HG02588 (cell line): ENCODE measurements at regions not wholly inside any gene's neighbourhood (a gene's known extent, or its start where the extent isn't known, plus 50 kb on each side); places are given as distances from the start of the nearest gene placed in this dataset.

ENCODE experiments used
- ATAC-seq: cut with Tn5 transposase; IDR thresholded peaks from one replicate; pipeline ENCODE4 v1.9.1; 2021; ENCODE audit warnings: mild to moderate bottlenecking, moderate library complexity; ENCODE audit not compliant: unreplicated experiment

- ATAC-seq: no peak
Measured at GRCh38 chr10:62885684-62886461, 69.7 kb upstream of the EGR2 start.

GRCh38 chr10:62880162-62880561 lies 64.0 kb upstream of the EGR2 start:
- no peak for ATAC-seq

DNA sequence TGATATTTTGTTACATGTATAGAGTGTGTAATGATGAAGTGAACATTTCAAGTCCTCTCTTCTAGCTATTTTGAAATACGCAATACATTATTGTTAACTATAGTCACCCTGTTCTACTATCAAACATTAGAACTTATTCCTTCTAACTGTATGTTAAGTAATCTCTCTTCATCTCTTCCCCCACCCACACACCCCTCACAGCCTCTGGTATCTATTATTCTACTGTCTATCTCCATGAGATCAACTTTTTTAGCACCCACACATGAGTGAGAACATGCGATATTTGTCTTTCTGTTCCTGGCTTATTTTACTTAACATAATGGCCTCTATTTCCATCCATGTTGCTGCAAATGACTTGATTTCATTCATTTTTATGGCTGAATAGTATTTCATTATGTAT lies 57.7 kb upstream of the EGR2 start:
- ATAC-seq: no peak

- peak; percentile 90 for ATAC-seq
Measured at GRCh38 chr10:62870866-62871265, 54.7 kb upstream of the EGR2 start.

DNA sequence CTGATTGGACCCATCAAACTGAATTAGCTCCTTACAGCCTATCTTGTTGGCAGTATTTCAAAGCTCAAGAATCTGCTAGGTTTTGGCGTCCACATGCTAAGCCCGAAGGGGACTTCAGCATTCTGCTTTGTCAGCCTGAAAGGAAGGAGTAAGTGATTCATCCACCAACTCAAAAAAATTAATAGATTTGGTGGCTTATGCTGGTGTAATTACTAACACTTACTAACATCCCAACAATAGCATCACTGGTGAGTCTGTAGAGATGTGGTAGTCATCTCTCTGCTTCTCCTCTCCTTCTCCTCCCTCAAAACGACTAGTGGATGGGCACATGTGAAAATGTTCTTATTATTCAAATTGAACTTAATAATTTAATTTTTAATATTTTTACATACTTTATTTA lies 53.8 kb upstream of the EGR2 start:
- ATAC-seq: no peak

- ATAC-seq: no peak
Measured at GRCh38 chr10:62866941-62867340, 50.8 kb upstream of the EGR2 start.

- no peak for ATAC-seq
Measured at GRCh38 chr10:62866451-62866850, 50.3 kb upstream of the EGR2 start.
